Fibroblast of lung (primary cell): ENCODE measurements at regions not wholly inside any gene's neighbourhood (a gene's known extent, or its start where the extent isn't known, plus 50 kb on each side); places are given as distances from the start of the nearest gene placed in this dataset.

ENCODE experiments used
- DNase-seq, 2 donors: peaks; one replicate each; pipeline versions ENCODE4 v3.0.0 to v3.0.0-alpha.2; 2010; ENCODE audit warnings: low read depth in 2 of 2
- H2AFZ ChIP-seq: 2 replicates; pipeline ENCODE4 v1.5.1; 2012; ENCODE audit warnings: low read length, control low read depth, inconsistent platforms
- H3K27ac ChIP-seq: 2 replicates; pipeline ENCODE4 v1.5.1; 2011; ENCODE audit warnings: low read length, control low read depth; ENCODE audit not compliant: insufficient read depth
- H3K27me3 ChIP-seq: 2 replicates; pipeline ENCODE4 v1.5.1; 2011; ENCODE audit warnings: mild to moderate bottlenecking, low read length; ENCODE audit not compliant: control insufficient read depth, insufficient read depth
- H3K36me3 ChIP-seq: 2 replicates; pipeline ENCODE4 v1.5.1; 2011; ENCODE audit warnings: low read length; ENCODE audit not compliant: control insufficient read depth, insufficient read depth
- H3K4me1 ChIP-seq: 2 replicates; pipeline ENCODE4 v1.5.1; 2011; ENCODE audit warnings: low read length; ENCODE audit not compliant: control insufficient read depth, insufficient read depth; ENCODE audit errors: extremely low read depth
- H3K4me2 ChIP-seq: 2 replicates; pipeline ENCODE4 v1.5.1; 2011; ENCODE audit warnings: low read length, control low read depth; ENCODE audit not compliant: insufficient read depth; ENCODE audit errors: extremely low read depth
- H3K4me3 ChIP-seq, 4 experiments: fragments of 200-600 bp in 1 of 4; sonication (generic) in 1 of 4; replicated peaks in 1 of 4; 2 replicates each; pipeline ENCODE4 v1.5.1; 2011 to 2016; ENCODE audit warnings: low read length in 4 of 4, low read depth in 3 of 4, mild to moderate bottlenecking in 3 of 4, control low read depth in 2 of 4, inconsistent platforms in 1 of 4, mixed read lengths in 1 of 4; ENCODE audit not compliant: insufficient read depth in 1 of 4; ENCODE audit errors: control extremely low read depth in 1 of 4
- H3K79me2 ChIP-seq: 2 replicates; pipeline ENCODE4 v1.5.1; 2012; ENCODE audit warnings: mild to moderate bottlenecking, low read length, inconsistent platforms; ENCODE audit not compliant: control insufficient read depth, insufficient read depth
- H3K9ac ChIP-seq: 2 replicates; pipeline ENCODE4 v1.5.1; 2011; ENCODE audit warnings: mild to moderate bottlenecking, low read length, control low read depth; ENCODE audit not compliant: insufficient read depth
- H3K9me3 ChIP-seq: 2 replicates; pipeline ENCODE4 v1.5.1; 2012; ENCODE audit warnings: low read depth, low read length; ENCODE audit not compliant: control insufficient read depth, insufficient read depth
- H4K20me1 ChIP-seq: 2 replicates; pipeline ENCODE4 v1.5.1; 2011; ENCODE audit warnings: low read length; ENCODE audit not compliant: control insufficient read depth, insufficient read depth; ENCODE audit errors: extremely low read depth
- CTCF ChIP-seq, 2 donors: IDR thresholded peaks in 1 of 2; conservative IDR thresholded peaks in 1 of 2; 1 replicate in 1 of 2; 2 replicates in 1 of 2; pipeline ENCODE4 v1.5.1; 2011 to 2012; ENCODE audit warnings: low read length in 2 of 2, control low read depth in 1 of 2, inconsistent platforms in 1 of 2, low read depth in 1 of 2, mild to moderate bottlenecking in 1 of 2
- EZH2 ChIP-seq: IDR thresholded peaks from 2 replicates; pipeline ENCODE4 v1.5.1; 2012; ENCODE audit warnings: low read length, control low read depth, mild to moderate bottlenecking; ENCODE audit errors: missing control alignments

GRCh38 chr20:39903806-39904465 lies 785.1 kb downstream of the MAFB start:
- H3K4me2 ChIP-seq, result no peak overlapping the region
- no peaks in the 10 kb centered on the region for H3K27me3 ChIP-seq
- no peak overlapping the region for H3K9ac ChIP-seq
- H3K9me3 ChIP-seq, result no peaks in the 10 kb centered on the region
- H3K4me1 ChIP-seq, result no peaks in the 10 kb centered on the region
- H2AFZ ChIP-seq, result no peak overlapping the region
- no peak overlapping the region for H3K27ac ChIP-seq
- DNase-seq, result no peak
- no peaks in the 10 kb centered on the region for H3K79me2 ChIP-seq
- no peak overlapping the region for H3K4me3 ChIP-seq
- H3K36me3 ChIP-seq, result no peaks in the 10 kb centered on the region
- H4K20me1 ChIP-seq, result no peaks in the 10 kb centered on the region
- TF ChIP-seq CTCF (conservative IDR thresholded peaks at IDR 0.05 in 1 of 2, IDR thresholded peaks at IDR 0.05 in 1 of 2; ENCODE audit: low read depth in 1 of 2, low read length in 2 of 2) (no peak), EZH2 (no peak)

- Histone ChIP-seq H3K9me3 (no peaks in the 10 kb centered on the region), H3K4me1 (peaks cover 2% of the 10 kb centered on the region), H3K4me3 (no peak overlapping the region), H3K4me2 (no peak overlapping the region), H3K27me3 (no peaks in the 10 kb centered on the region), H2AFZ (no peak overlapping the region), H4K20me1 (no peaks in the 10 kb centered on the region), H3K36me3 (no peaks in the 10 kb centered on the region), H3K9ac (no peak overlapping the region), H3K79me2 (no peaks in the 10 kb centered on the region), H3K27ac (no peak overlapping the region)
- TF ChIP-seq CTCF (conservative IDR thresholded peaks at IDR 0.05 in 1 of 2, IDR thresholded peaks at IDR 0.05 in 1 of 2; ENCODE audit: low read depth in 1 of 2, low read length in 2 of 2) (no peak), EZH2 (no peak)
- no peak for DNase-seq
Observed at GRCh38 chr20:39899881-39900280, 789.2 kb downstream of the MAFB start.

- Histone ChIP-seq H3K9me3 (no peaks in the 10 kb centered on the region), H3K4me2 (no peak overlapping the region), H3K79me2 (no peaks in the 10 kb centered on the region), H3K9ac (no peak overlapping the region), H3K27me3 (no peaks in the 10 kb centered on the region), H4K20me1 (no peaks in the 10 kb centered on the region), H3K36me3 (no peaks in the 10 kb centered on the region), H3K4me3 (no peak overlapping the region), H3K4me1 (peaks cover 2% of the 10 kb centered on the region), H3K27ac (no peak overlapping the region), H2AFZ (no peak overlapping the region)
- TF ChIP-seq CTCF (conservative IDR thresholded peaks at IDR 0.05 in 1 of 2, IDR thresholded peaks at IDR 0.05 in 1 of 2; ENCODE audit: low read depth in 1 of 2, low read length in 2 of 2) (no peak), EZH2 (no peak)
- DNase-seq, result no peak
Observed at GRCh38 chr20:39898467-39898852, 790.6 kb downstream of the MAFB start.
